COLO829 (cell line): ENCODE measurements at regions not wholly inside any gene's neighbourhood (a gene's known extent, or its start where the extent isn't known, plus 50 kb on each side); places are given as distances from the start of the nearest gene placed in this dataset.
"Not testable (repeated sequence)": the region's sequence is repeated elsewhere in the genome, so short reads cannot be mapped to it uniquely, and the experiment has no call there.

ENCODE experiments used
- DNase-seq: peaks from one replicate; pipeline ENCODE4 v3.0.0; 2012; ENCODE audit warnings: low spot score

- no peak for DNase-seq
Observed at GRCh38 chr2:241983571-241984270, 114.2 kb downstream of the RTP5 start.

GRCh38 chr2:241984271-241984655, 114.7 kb downstream of the RTP5 start:
- no peak for DNase-seq

- DNase-seq = no peak
Observed at GRCh38 chr2:241984658-241985057, 115.1 kb downstream of the RTP5 start.

- not testable (repeated sequence) for DNase-seq
Observed at GRCh38 chr2:241985161-241985985, 115.8 kb downstream of the RTP5 start.

- no peak for DNase-seq
Observed at GRCh38 chr2:241985986-241986329, 116.4 kb downstream of the RTP5 start.

- DNase-seq = no peak
Observed at GRCh38 chr2:241986836-241987641, 117.5 kb downstream of the RTP5 start.

- no peak for DNase-seq
Observed at GRCh38 chr2:241987726-241988125, 118.2 kb downstream of the RTP5 start.

- no peak for DNase-seq
Observed at GRCh38 chr2:241988146-241988545, 118.6 kb downstream of the RTP5 start.

- DNase-seq = no peak
Observed at GRCh38 chr2:241989074-241989473, 119.5 kb downstream of the RTP5 start.

- no peak for DNase-seq
Observed at GRCh38 chr2:241990466-241990865, 120.9 kb downstream of the RTP5 start.

- DNase-seq = no peak
Observed at GRCh38 chr2:241991299-241991698, 121.8 kb downstream of the RTP5 start.

- no peak for DNase-seq
Observed at GRCh38 chr2:241992753-241993152, 123.2 kb downstream of the RTP5 start.

GRCh38 chr2:241993386-241994005, 124.0 kb downstream of the RTP5 start:
- DNase-seq = no peak

GRCh38 chr2:241994086-241994485, 124.6 kb downstream of the RTP5 start:
- no peak for DNase-seq

GRCh38 chr2:241994556-241995213, 125.2 kb downstream of the RTP5 start:
- DNase-seq = no peak

- DNase-seq = no peak
Observed at GRCh38 chr2:241996100-241996499, 126.6 kb downstream of the RTP5 start.

GRCh38 chr2:241997017-241997416, 127.5 kb downstream of the RTP5 start:
- DNase-seq = no peak

- no peak for DNase-seq
Observed at GRCh38 chr2:241999184-241999583, 129.7 kb downstream of the RTP5 start.

GRCh38 chr2:242001853-242002252, 132.3 kb downstream of the RTP5 start:
- DNase-seq = no peak

GRCh38 chr2:242002944-242003343, 133.4 kb downstream of the RTP5 start:
- DNase-seq = no peak

- DNase-seq = no peak
Observed at GRCh38 chr2:242004223-242004901, 134.8 kb downstream of the RTP5 start.
